ENCODE measurements at regions not wholly inside any gene's neighbourhood (a gene's known extent, or its start where the extent isn't known, plus 50 kb on each side); places are given as distances from the start of the nearest gene placed in this dataset.

- Histone ChIP-seq H3K27ac (no peak overlapping the region), H3K4me3 (no peak overlapping the region)
- DNase-seq (ENCODE audit: low spot score), result no peak
- no peak for TF ChIP-seq CTCF (IDR thresholded peaks at IDR 0.05)
Observed at GRCh38 chrX:39049975-39050374, 248.7 kb downstream of the MID1IP1 start.

DNA sequence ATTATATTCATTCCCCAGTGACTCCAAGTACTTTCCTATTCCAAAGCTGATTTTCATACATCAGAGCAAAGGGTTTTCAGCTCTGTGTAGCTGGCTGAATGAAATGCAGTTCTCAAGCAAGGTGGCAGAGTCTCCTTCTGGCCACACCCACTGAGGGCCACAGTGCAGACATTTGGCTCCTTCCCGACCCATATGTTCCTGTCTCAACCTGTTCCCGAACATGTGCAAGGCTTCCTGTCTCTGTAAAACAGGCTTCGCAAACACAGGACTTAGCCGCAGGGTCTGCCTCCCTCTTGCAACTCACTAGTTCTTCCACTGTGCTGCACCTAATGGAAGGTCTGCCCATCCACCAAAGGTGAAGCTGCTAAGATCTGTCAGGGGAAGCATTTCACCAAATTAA is 249.2 kb downstream of the MID1IP1 start:
- Histone ChIP-seq H3K27ac (no peak overlapping the region), H3K4me3 (no peak overlapping the region)
- no peak for DNase-seq (ENCODE audit: low spot score)
- TF ChIP-seq CTCF (IDR thresholded peaks at IDR 0.05), result no peak

DNA sequence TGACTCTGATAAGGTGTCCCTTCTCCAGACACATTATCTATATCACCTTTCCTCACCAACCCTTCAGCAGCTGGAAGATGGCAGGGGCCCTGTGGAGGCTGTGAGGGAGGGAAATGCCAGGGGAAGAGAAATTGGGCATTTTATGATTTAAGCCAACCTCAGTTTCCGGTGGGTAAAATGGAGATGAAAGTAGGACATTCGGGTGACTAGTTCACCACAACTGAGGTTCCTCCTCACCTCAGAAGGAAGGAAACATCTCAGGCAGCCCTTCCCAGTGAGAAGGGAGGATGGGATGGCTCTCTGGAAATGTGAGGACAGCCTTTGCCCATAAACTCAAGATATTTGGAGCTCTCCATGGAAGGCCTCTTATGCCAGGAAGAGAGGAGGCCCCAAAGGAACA is 251.5 kb downstream of the MID1IP1 start:
- H3K27ac ChIP-seq, result no peak overlapping the region
- TF ChIP-seq CTCF (IDR thresholded peaks at IDR 0.05), result no peak
- DNase-seq (ENCODE audit: low spot score), result no peak
- no peak overlapping the region for H3K4me3 ChIP-seq

GRCh38 chrX:39058724-39059123 is 257.5 kb downstream of the MID1IP1 start:
- no peak for TF ChIP-seq CTCF (IDR thresholded peaks at IDR 0.05)
- DNase-seq (ENCODE audit: low spot score), result no peak
- Histone ChIP-seq H3K27ac (no peak overlapping the region), H3K4me3 (no peak overlapping the region)

DNA sequence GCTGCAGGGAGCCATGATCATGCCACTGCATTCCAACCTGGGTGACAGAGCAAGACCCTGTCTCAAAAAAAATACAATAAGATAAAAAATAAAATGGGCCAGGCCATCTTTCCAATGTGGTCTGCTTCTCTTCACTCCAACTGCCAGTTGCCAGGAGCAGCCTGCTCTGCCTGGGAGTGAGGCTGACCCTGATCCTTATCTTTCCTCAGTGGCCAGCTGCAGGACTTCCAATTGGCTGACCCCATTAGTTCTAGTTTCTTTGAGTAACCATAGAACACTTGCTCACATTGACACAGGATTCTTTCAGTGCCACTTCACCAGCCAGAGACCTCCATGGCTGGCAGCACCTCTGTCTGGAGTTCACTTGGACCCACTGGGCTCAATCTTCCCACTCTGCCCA is 258.6 kb downstream of the MID1IP1 start:
- Histone ChIP-seq H3K27ac (no peak overlapping the region), H3K4me3 (no peak overlapping the region)
- no peak for DNase-seq (ENCODE audit: low spot score)
- TF ChIP-seq CTCF (IDR thresholded peaks at IDR 0.05), result no peak

DNA sequence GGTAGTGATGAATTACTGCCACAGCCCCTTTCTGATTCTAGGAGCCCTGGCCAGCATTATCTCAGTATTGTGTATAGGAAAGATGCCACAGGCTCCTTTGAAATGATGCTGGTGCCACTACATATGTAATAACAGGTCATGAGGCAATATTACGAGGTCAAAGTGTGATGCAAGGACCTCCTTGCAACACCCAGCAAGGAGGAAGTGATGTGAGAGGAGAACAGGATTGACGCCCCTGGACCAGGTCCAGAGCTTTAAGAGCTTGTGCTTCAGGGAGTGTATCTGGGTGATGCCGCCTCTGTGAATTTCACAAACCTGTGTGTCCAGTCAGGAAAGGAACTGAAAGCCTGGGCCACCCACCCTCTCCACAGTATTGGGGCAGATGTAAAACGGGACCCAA is 261.8 kb downstream of the MID1IP1 start:
- no peak for TF ChIP-seq CTCF (IDR thresholded peaks at IDR 0.05)
- no peak overlapping the region for H3K4me3 ChIP-seq
- no peak overlapping the region for H3K27ac ChIP-seq
- no peak for DNase-seq (ENCODE audit: low spot score)

- no peak overlapping the region for H3K27ac ChIP-seq
- H3K4me3 ChIP-seq, result no peak overlapping the region
- no peak for DNase-seq (ENCODE audit: low spot score)
- no peak for TF ChIP-seq CTCF (IDR thresholded peaks at IDR 0.05)
Observed at GRCh38 chrX:39063702-39064101, 262.4 kb downstream of the MID1IP1 start.

All from coronary artery (tissue), 2 donors.